RWPE1 (cell line): ENCODE measurements at regions not wholly inside any gene's neighbourhood (a gene's known extent, or its start where the extent isn't known, plus 50 kb on each side); places are given as distances from the start of the nearest gene placed in this dataset.

Source experiments
- CTCF ChIA-PET: fragments of 350-600 bp; sonication (Branson Sonifier 250); formaldehyde crosslinking; extraction: SDS; loops from one replicate; lab custom pipeline; 2021; lab: Yijun Ruan, JAX
- POLR2A ChIA-PET: fragments of 400-600 bp; formaldehyde crosslinking; extraction: SDS; loops from one replicate; lab custom pipeline; 2020; ENCODE audit warnings: antibody characterized with exemption; ENCODE audit not compliant: low non-redundant PET; lab: Yijun Ruan, JAX
- DNase-seq: peaks from one replicate; pipeline ENCODE4 v3.0.0; 2012; ENCODE audit warnings: low spot score
- H3K27ac ChIP-seq: fragments of 450-650 bp; 2 replicates; pipeline ENCODE4 v1.5.1; 2017
- TF ChIP-seq, protein P1 (sequence below): fragments of 450-650 bp; conservative IDR thresholded peaks from 2 replicates; pipeline ENCODE4 v1.5.1; 2017; ENCODE audit warnings: low read depth, mild to moderate bottlenecking

DNA sequence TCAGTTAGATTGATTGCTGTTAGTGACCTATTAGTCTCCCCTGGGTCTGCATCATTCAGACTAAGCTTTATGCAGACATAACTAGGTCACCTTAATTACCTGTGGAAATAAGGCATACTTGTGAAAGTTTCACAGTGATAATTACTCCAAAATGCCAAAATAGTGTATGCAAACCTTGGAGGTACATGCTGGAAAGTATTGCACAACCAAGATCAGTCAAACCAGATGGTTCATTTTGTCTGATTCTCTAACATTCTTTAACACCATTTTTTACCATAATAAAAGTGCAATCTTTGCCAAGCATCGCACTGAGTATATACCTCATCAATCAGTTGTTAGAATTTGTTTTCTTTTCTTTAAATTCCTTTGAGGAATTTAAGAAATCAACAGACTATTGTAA, 186.3 kb upstream of the TMEFF2 start:
- ChIA-PET POLR2A (no interaction called here), CTCF (interaction anchor here (0.6 to 0.7 kb wide), 2 partner anchors 248 to 842 kb away, joined by 4 to 10 read pairs; no protein-coding TSS in a partner anchor)
- no peak for DNase-seq
- H3K27ac ChIP-seq = no peak overlapping the region
- TF ChIP-seq, protein P1, sequence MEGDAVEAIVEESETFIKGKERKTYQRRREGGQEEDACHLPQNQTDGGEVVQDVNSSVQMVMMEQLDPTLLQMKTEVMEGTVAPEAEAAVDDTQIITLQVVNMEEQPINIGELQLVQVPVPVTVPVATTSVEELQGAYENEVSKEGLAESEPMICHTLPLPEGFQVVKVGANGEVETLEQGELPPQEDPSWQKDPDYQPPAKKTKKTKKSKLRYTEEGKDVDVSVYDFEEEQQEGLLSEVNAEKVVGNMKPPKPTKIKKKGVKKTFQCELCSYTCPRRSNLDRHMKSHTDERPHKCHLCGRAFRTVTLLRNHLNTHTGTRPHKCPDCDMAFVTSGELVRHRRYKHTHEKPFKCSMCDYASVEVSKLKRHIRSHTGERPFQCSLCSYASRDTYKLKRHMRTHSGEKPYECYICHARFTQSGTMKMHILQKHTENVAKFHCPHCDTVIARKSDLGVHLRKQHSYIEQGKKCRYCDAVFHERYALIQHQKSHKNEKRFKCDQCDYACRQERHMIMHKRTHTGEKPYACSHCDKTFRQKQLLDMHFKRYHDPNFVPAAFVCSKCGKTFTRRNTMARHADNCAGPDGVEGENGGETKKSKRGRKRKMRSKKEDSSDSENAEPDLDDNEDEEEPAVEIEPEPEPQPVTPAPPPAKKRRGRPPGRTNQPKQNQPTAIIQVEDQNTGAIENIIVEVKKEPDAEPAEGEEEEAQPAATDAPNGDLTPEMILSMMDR = no peak

DNA sequence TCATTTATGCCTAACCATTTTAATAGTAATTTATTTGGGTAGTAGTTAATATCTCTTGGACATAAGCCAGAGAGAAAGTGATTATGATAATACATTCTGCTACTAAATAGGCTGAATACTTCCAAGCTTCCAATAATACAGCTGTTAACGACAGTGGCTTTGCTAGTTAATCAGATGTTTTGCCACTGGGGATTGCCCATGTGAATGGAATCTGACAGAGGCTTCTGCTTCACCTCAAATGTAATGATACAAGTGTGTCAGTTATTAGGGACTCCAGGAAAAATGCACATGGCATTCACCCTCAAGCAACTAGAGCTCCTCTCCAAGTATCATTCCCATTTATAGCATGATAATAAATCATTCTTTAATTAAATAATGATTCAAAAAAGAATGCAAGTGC, 185.0 kb upstream of the TMEFF2 start:
- ChIA-PET CTCF (no interaction called here), POLR2A (no interaction called here)
- TF ChIP-seq, protein P1 = no peak
- no peak for DNase-seq
- H3K27ac ChIP-seq = no peak overlapping the region

DNA sequence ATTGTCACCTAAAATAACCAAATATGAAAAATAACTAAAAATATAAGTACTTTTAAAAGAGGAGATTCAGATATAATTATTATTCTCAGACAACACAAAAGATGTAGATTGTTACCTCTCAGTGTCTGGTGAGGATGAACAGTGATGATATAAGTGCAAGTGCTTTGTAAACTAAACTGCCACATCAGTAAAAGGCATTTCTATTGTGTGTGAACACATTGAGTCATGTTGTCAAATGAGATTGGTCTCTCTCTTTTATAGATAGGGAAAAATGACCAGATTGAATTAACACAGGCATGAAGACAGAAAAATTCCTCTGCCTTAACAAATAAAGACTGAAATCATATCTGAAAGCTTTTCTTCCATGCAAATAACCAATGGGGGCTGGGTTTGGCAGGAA, 182.4 kb upstream of the TMEFF2 start:
- ChIA-PET CTCF (interaction anchor here (0.6 to 0.7 kb wide), 2 partner anchors 205 to 642 kb away, joined by 3 read pairs; no protein-coding TSS in a partner anchor), POLR2A (no interaction called here)
- no peak for DNase-seq
- no peak overlapping the region for H3K27ac ChIP-seq
- TF ChIP-seq, protein P1 = no peak

DNA sequence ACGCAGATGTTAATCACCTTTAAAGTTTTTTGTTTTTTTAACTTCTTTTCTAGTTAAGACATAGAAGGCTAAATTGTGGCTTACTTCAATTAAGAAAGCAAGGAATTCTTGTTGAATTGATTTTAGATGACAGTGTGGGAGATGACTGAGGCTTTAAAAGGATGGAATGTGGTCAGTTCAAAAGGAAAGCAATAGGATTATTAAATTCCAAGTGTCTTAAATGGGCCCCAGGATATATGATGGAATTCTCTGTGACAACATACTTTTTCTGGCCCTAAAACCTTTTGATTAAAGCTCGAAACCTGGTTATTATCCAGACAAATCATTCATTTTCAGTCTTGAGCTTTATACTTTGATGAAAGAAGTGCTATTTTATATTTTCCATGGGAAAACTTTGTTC, 179.0 kb upstream of the TMEFF2 start:
- POLR2A ChIA-PET = no interaction called here
- DNase-seq = no peak
- TF ChIP-seq, protein P1 = no peak
- no peak overlapping the region for H3K27ac ChIP-seq
- CTCF ChIA-PET = interaction anchor here (0.6 kb wide), 1 partner anchor 26 kb away, joined by 4 read pairs; no protein-coding TSS in a partner anchor

DNA sequence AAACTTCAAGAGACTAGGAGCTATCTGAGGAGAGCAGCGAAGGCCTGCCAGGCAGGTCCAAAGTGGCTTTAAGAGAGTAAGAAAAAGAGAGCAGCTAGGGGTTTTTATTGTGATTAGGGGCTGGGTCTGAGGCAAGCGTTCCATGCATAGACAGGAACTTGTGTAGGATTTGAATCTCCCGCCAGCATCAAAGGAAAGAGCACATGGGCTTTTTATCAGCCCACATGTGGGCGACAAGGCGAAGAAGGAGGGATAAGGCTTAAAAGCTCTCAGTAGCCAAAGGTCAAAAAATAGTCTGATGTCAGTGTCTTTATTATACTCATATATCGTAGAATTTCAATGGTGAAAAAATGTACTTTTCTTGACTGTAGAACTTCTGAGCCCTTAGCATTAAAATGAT, 178.5 kb upstream of the TMEFF2 start:
- POLR2A ChIA-PET = no interaction called here
- no peak overlapping the region for H3K27ac ChIP-seq
- CTCF ChIA-PET = interaction anchor here (0.6 kb wide), 1 partner anchor 27 kb away, joined by 4 read pairs; no protein-coding TSS in a partner anchor
- no peak for DNase-seq
- TF ChIP-seq, protein P1 = no peak

DNA sequence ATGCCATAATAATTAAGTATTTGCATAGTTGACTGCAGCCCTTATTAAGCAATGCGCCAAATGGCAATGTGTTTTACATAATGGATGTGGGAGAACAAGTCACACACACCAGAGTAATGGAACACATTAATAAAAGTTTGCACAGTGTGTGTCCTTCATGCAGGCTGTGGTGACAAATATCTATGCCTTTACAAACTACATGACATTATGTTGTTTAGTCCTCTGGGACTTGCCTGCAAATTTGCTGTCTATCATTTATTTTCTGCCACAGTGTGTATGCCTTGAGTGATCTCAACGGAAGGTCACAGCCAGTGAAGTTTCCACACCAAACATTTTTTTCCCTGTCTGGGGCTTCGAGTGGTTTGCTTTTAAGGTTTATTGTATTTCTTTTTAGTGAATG, 175.2 kb upstream of the TMEFF2 start:
- TF ChIP-seq, protein P1 = no peak
- ChIA-PET POLR2A (no interaction called here), CTCF (no interaction called here)
- no peak overlapping the region for H3K27ac ChIP-seq
- DNase-seq = no peak

DNA sequence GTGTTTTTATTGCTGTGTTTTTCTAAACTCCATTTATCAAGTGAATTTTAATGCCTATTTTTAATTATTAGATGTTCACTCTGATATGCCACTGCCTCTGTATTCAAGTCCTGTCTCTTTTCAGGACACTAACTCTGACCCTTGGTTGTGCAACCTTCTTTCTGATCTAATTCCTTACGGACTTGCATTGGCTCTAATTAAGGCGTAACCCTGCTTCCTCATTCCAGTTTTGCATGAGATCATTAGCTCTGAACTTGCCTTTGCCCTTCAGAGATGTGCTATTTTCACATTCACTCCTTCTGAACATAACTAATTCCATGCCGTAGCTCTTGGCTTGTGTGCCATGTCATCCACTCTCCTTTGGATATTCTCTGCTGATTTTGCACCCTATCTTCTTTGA, 162.5 kb upstream of the TMEFF2 start:
- DNase-seq = no peak
- H3K27ac ChIP-seq = no peak overlapping the region

More for the DNA sequence above, 162.5 kb upstream of the TMEFF2 start:
- CTCF ChIA-PET = interaction anchor here (0.7 kb wide), 1 partner anchor 49 kb away, joined by 3 read pairs; no protein-coding TSS in a partner anchor
- POLR2A ChIA-PET = no interaction called here
- TF ChIP-seq, protein P1 = no peak
